SH-SY5Y (cell line): ENCODE measurements at regions not wholly inside any gene's neighbourhood (a gene's known extent, or its start where the extent isn't known, plus 50 kb on each side); places are given as distances from the start of the nearest gene placed in this dataset.

ENCODE experiments used
- GATA2 ChIP-seq: IDR thresholded peaks from 2 replicates; pipeline ENCODE4 v1.6.1; 2011; ENCODE audit warnings: mild to moderate bottlenecking, low read depth, low read length
- GATA3 ChIP-seq: IDR thresholded peaks from 2 replicates; pipeline ENCODE4 v1.6.1; 2011; ENCODE audit warnings: low read depth, mild to moderate bottlenecking, low read length, moderate library complexity

DNA sequence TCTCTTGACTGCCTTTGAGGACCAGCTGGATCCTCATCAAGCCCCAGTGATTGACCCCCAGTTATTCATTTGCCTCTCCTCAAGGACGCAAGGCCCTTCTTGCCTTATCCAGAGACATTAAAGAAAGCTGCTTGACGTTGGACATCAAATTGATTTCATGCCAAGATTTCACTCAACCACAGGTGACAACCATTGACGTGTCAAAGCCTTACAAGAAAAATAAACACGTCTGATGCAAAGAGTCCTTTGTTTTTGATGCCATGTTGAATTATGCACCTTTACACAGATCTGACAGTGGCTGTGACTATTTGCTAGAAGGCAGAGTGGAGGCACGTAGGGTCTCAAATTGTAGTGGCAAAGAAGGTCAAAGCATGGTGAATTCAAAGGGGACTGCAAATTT, 666.2 kb upstream of the CAMK1G start:
- no peak for TF ChIP-seq GATA2
- no peak for TF ChIP-seq GATA3
